SU-DHL-6 (cell line): ENCODE measurements at regions not wholly inside any gene's neighbourhood (a gene's known extent, or its start where the extent isn't known, plus 50 kb on each side); places are given as distances from the start of the nearest gene placed in this dataset.

ENCODE experiments used
- H2AFZ ChIP-seq: fragments of 200-600 bp; sonication (generic); 2 replicates; pipeline ENCODE4 v1.6.1; 2014; ENCODE audit warnings: low read depth, mild to moderate bottlenecking, moderate library complexity, mixed read lengths, antibody characterized with exemption, low read length; ENCODE audit not compliant: severe bottlenecking
- H3F3A ChIP-seq: fragments of 200-600 bp; shearing (Covaris generic); 2 replicates; pipeline ENCODE4 v1.6.0; 2016; ENCODE audit warnings: antibody characterized with exemption, mild to moderate bottlenecking; ENCODE audit not compliant: insufficient read depth
- H3K27ac ChIP-seq: fragments of 200-600 bp; sonication (generic); 2 replicates; pipeline ENCODE4 v1.5.1; 2016; ENCODE audit warnings: low read depth, mild to moderate bottlenecking, low read length, moderate library complexity, mixed read lengths
- H3K27me3 ChIP-seq: fragments of 200-600 bp; sonication (generic), shearing (Covaris generic); 2 replicates; pipeline ENCODE4 v1.6.0; 2014; ENCODE audit warnings: mild to moderate bottlenecking, low read length
- H3K36me3 ChIP-seq: fragments of 200-600 bp; sonication (generic); 2 replicates; pipeline ENCODE4 v1.6.1; 2014; ENCODE audit warnings: mild to moderate bottlenecking, low read length, mixed read lengths
- H3K4me2 ChIP-seq: fragments of 300-600, 200-600 bp; shearing (Covaris generic), sonication (generic); 2 replicates; pipeline ENCODE4 v1.6.0; 2014; ENCODE audit warnings: low read length, low read depth, mild to moderate bottlenecking; ENCODE audit not compliant: poor library complexity, severe bottlenecking
- H3K4me3 ChIP-seq: fragments of 200-600 bp; sonication (generic); 2 replicates; pipeline ENCODE4 v1.5.1; 2014; ENCODE audit warnings: antibody characterized with exemption, low read length, mild to moderate bottlenecking, mixed read lengths; ENCODE audit not compliant: insufficient read depth, poor library complexity, severe bottlenecking
- H3K79me2 ChIP-seq: fragments of 200-600 bp; sonication (generic); 2 replicates; pipeline ENCODE4 v1.6.1; 2014; ENCODE audit warnings: mild to moderate bottlenecking, low read length, moderate library complexity; ENCODE audit not compliant: insufficient read depth
- H3K9ac ChIP-seq: fragments of 200-600 bp; sonication (generic); 2 replicates; pipeline ENCODE4 v1.7.0; 2014; ENCODE audit warnings: mild to moderate bottlenecking, low read length
- H3K9me2 ChIP-seq: fragments of 200-600 bp; sonication (generic); replicated peaks from 2 replicates; pipeline ENCODE4 v1.6.1; 2014; ENCODE audit warnings: low read length; ENCODE audit not compliant: insufficient read depth
- H3K9me3 ChIP-seq: fragments of 200-600 bp; sonication (generic); 2 replicates; pipeline ENCODE4 v1.6.1; 2014; ENCODE audit warnings: low read length, mixed read lengths; ENCODE audit not compliant: insufficient read depth
- H4K20me1 ChIP-seq: fragments of 200-600 bp; sonication (generic); 2 replicates; pipeline ENCODE4 v1.6.1; 2014; ENCODE audit warnings: low read depth, mild to moderate bottlenecking, antibody characterized with exemption, low read length, moderate library complexity, mixed read lengths
- CTCF ChIP-seq: fragments of 200-600 bp; sonication (generic); IDR thresholded peaks from one replicate; pipeline ENCODE4 v1.5.1; 2017; ENCODE audit warnings: antibody characterized with exemption, mild to moderate bottlenecking, low read length, moderate library complexity; ENCODE audit not compliant: insufficient read depth, poor library complexity, severe bottlenecking
- EZH2phosphoT487 ChIP-seq: fragments of 200-600 bp; sonication (generic), shearing (Covaris generic); conservative IDR thresholded peaks from 2 replicates; pipeline ENCODE4 v1.6.1; 2018; ENCODE audit warnings: mild to moderate bottlenecking, antibody characterized with exemption, low read length, moderate library complexity, mixed read lengths

GRCh38 chr12:111297703-111298426 is 71.0 kb downstream of the PHETA1 start:
- no peak overlapping the region for H3K9ac ChIP-seq
- no peak overlapping the region for H3K4me3 ChIP-seq
- no peak overlapping the region for H3K27ac ChIP-seq
- no peaks in the 10 kb centered on the region for H3K9me2 ChIP-seq
- H3K36me3 ChIP-seq, result peaks cover 40% of the 10 kb centered on the region
- H3K9me3 ChIP-seq, result peaks cover 5% of the 10 kb centered on the region
- no peaks in the 10 kb centered on the region for H4K20me1 ChIP-seq
- H3K4me2 ChIP-seq, result no peak overlapping the region
- H3K27me3 ChIP-seq, result no peaks in the 10 kb centered on the region
- TF ChIP-seq EZH2phosphoT487, result no peak
- TF ChIP-seq CTCF, result no peak
- H3K79me2 ChIP-seq, result no peaks in the 10 kb centered on the region
- H3F3A ChIP-seq, result no peaks in the 10 kb centered on the region
- H2AFZ ChIP-seq, result no peak overlapping the region

GRCh38 chr12:111296906-111297463 is 71.9 kb downstream of the PHETA1 start:
- peaks cover 37% of the 10 kb centered on the region for H3K36me3 ChIP-seq
- TF ChIP-seq CTCF, result no peak
- no peak for TF ChIP-seq EZH2phosphoT487
- H3K4me2 ChIP-seq, result no peak overlapping the region
- no peak overlapping the region for H3K27ac ChIP-seq
- no peak overlapping the region for H3K9ac ChIP-seq
- peaks cover 5% of the 10 kb centered on the region for H3K9me3 ChIP-seq
- H3K27me3 ChIP-seq, result no peaks in the 10 kb centered on the region
- H3F3A ChIP-seq, result no peaks in the 10 kb centered on the region
- no peaks in the 10 kb centered on the region for H4K20me1 ChIP-seq
- H3K4me3 ChIP-seq, result no peak overlapping the region
- H2AFZ ChIP-seq, result no peak overlapping the region
- H3K79me2 ChIP-seq, result no peaks in the 10 kb centered on the region
- H3K9me2 ChIP-seq, result no peaks in the 10 kb centered on the region

DNA sequence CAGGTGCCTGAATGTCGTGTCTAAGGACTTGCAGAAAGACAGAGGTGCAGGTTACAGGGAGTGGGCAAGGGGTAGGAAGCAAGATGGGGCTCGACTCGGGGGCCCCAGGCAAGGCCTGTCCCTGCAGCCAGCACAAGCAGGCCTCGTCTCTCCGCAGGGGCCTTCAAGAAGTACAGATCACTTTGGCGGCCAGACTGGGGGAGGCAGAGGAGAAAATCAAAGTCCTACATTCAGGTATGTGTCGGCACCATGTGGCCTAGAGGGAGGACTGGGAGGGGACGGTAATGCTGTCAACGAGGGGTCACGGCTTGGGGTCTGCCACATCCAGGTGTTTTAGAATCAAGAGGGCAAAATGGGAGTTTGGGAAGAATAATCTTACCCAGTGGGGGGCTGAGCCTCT is 73.7 kb downstream of the PHETA1 start:
- Histone ChIP-seq H3K4me3 (no peak overlapping the region), H3K4me2 (no peak overlapping the region), H2AFZ (no peak overlapping the region), H3K79me2 (no peaks in the 10 kb centered on the region), H3K27me3 (no peaks in the 10 kb centered on the region), H3K27ac (no peak overlapping the region), H3K9ac (no peak overlapping the region), H4K20me1 (no peaks in the 10 kb centered on the region), H3K9me3 (no peaks in the 10 kb centered on the region), H3K9me2 (no peaks in the 10 kb centered on the region), H3F3A (no peaks in the 10 kb centered on the region), H3K36me3 (peaks cover 29% of the 10 kb centered on the region)
- TF ChIP-seq CTCF, result no peak
- no peak for TF ChIP-seq EZH2phosphoT487
